SU-DHL-6 (cell line): ENCODE measurements at regions not wholly inside any gene's neighbourhood (a gene's known extent, or its start where the extent isn't known, plus 50 kb on each side); places are given as distances from the start of the nearest gene placed in this dataset.

Source experiments
- H2AFZ ChIP-seq: fragments of 200-600 bp; sonication (generic); 2 replicates; pipeline ENCODE4 v1.6.1; 2014; ENCODE audit warnings: low read depth, mild to moderate bottlenecking, moderate library complexity, mixed read lengths, antibody characterized with exemption, low read length; ENCODE audit not compliant: severe bottlenecking
- H3F3A ChIP-seq: fragments of 200-600 bp; shearing (Covaris generic); 2 replicates; pipeline ENCODE4 v1.6.0; 2016; ENCODE audit warnings: antibody characterized with exemption, mild to moderate bottlenecking; ENCODE audit not compliant: insufficient read depth
- H3K27ac ChIP-seq: fragments of 200-600 bp; sonication (generic); 2 replicates; pipeline ENCODE4 v1.5.1; 2016; ENCODE audit warnings: low read depth, mild to moderate bottlenecking, low read length, moderate library complexity, mixed read lengths
- H3K27me3 ChIP-seq: fragments of 200-600 bp; sonication (generic), shearing (Covaris generic); 2 replicates; pipeline ENCODE4 v1.6.0; 2014; ENCODE audit warnings: mild to moderate bottlenecking, low read length
- H3K36me3 ChIP-seq: fragments of 200-600 bp; sonication (generic); 2 replicates; pipeline ENCODE4 v1.6.1; 2014; ENCODE audit warnings: mild to moderate bottlenecking, low read length, mixed read lengths
- H3K4me2 ChIP-seq: fragments of 300-600, 200-600 bp; shearing (Covaris generic), sonication (generic); 2 replicates; pipeline ENCODE4 v1.6.0; 2014; ENCODE audit warnings: low read length, low read depth, mild to moderate bottlenecking; ENCODE audit not compliant: poor library complexity, severe bottlenecking
- H3K4me3 ChIP-seq: fragments of 200-600 bp; sonication (generic); 2 replicates; pipeline ENCODE4 v1.5.1; 2014; ENCODE audit warnings: antibody characterized with exemption, low read length, mild to moderate bottlenecking, mixed read lengths; ENCODE audit not compliant: insufficient read depth, poor library complexity, severe bottlenecking
- H3K79me2 ChIP-seq: fragments of 200-600 bp; sonication (generic); 2 replicates; pipeline ENCODE4 v1.6.1; 2014; ENCODE audit warnings: mild to moderate bottlenecking, low read length, moderate library complexity; ENCODE audit not compliant: insufficient read depth
- H3K9ac ChIP-seq: fragments of 200-600 bp; sonication (generic); 2 replicates; pipeline ENCODE4 v1.7.0; 2014; ENCODE audit warnings: mild to moderate bottlenecking, low read length
- H3K9me2 ChIP-seq: fragments of 200-600 bp; sonication (generic); replicated peaks from 2 replicates; pipeline ENCODE4 v1.6.1; 2014; ENCODE audit warnings: low read length; ENCODE audit not compliant: insufficient read depth
- H3K9me3 ChIP-seq: fragments of 200-600 bp; sonication (generic); 2 replicates; pipeline ENCODE4 v1.6.1; 2014; ENCODE audit warnings: low read length, mixed read lengths; ENCODE audit not compliant: insufficient read depth
- H4K20me1 ChIP-seq: fragments of 200-600 bp; sonication (generic); 2 replicates; pipeline ENCODE4 v1.6.1; 2014; ENCODE audit warnings: low read depth, mild to moderate bottlenecking, antibody characterized with exemption, low read length, moderate library complexity, mixed read lengths
- EZH2phosphoT487 ChIP-seq: fragments of 200-600 bp; sonication (generic), shearing (Covaris generic); conservative IDR thresholded peaks from 2 replicates; pipeline ENCODE4 v1.6.1; 2018; ENCODE audit warnings: mild to moderate bottlenecking, antibody characterized with exemption, low read length, moderate library complexity, mixed read lengths
- TF ChIP-seq, protein P1 (sequence below): fragments of 200-600 bp; sonication (generic); IDR thresholded peaks from one replicate; pipeline ENCODE4 v1.5.1; 2017; ENCODE audit warnings: antibody characterized with exemption, mild to moderate bottlenecking, low read length, moderate library complexity; ENCODE audit not compliant: insufficient read depth, poor library complexity, severe bottlenecking

DNA sequence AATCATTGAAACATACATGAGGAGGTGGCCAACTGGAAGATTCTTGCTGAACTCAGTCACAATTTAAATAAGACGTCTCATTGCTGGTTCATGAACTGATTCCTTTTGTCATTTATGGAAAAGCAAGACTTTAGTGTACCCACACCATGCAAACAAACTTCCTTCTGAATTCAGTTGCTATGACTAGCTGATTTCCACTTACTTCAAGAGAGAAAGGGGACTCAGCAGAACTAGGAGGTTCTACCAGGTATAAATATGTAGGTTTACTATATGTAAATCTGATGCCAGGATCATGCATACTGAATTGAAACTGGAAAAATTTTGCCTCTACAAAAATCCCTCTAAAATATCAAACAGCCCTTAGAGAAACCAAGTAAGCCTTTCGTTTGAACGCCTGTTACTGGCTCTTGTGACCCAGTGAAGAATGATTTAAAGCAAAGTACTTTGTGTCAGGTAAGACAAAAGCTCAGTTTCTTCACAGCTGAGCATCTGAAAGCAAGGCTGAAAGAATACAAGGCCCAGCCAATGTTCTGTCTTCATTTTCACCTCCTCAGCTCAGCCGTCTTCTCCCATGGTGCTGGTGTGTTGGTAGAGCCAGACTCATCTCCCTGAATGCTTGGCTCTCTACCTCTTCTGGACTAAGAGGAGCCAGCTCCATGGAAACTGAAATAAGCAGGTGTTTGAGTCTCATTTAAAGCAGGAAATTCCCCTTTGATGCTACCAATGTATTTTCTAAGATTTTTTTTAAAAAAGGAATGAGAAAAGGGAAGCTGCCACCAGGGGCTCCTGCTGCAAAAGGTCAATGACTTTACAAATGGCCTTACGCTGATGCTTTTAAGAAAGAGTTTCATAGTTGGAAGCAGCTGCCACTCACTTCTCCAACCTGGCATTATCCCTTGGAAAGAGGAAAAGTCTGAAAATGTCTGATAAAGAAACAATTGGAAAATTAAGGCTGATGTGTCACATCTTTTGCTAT, 301.6 kb downstream of the EFHB start:
- H3K36me3 ChIP-seq: no peaks in the 10 kb centered on the region
- no peaks in the 10 kb centered on the region for H3K9me3 ChIP-seq
- H3K4me2 ChIP-seq: no peak overlapping the region
- no peaks in the 10 kb centered on the region for H4K20me1 ChIP-seq
- no peak overlapping the region for H2AFZ ChIP-seq
- H3K9ac ChIP-seq: no peak overlapping the region
- no peaks in the 10 kb centered on the region for H3K27me3 ChIP-seq
- H3K79me2 ChIP-seq: no peaks in the 10 kb centered on the region
- no peak for TF ChIP-seq EZH2phosphoT487
- TF ChIP-seq, protein P1, sequence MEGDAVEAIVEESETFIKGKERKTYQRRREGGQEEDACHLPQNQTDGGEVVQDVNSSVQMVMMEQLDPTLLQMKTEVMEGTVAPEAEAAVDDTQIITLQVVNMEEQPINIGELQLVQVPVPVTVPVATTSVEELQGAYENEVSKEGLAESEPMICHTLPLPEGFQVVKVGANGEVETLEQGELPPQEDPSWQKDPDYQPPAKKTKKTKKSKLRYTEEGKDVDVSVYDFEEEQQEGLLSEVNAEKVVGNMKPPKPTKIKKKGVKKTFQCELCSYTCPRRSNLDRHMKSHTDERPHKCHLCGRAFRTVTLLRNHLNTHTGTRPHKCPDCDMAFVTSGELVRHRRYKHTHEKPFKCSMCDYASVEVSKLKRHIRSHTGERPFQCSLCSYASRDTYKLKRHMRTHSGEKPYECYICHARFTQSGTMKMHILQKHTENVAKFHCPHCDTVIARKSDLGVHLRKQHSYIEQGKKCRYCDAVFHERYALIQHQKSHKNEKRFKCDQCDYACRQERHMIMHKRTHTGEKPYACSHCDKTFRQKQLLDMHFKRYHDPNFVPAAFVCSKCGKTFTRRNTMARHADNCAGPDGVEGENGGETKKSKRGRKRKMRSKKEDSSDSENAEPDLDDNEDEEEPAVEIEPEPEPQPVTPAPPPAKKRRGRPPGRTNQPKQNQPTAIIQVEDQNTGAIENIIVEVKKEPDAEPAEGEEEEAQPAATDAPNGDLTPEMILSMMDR: no peak
- no peaks in the 10 kb centered on the region for H3K9me2 ChIP-seq
- no peak overlapping the region for H3K27ac ChIP-seq
- no peaks in the 10 kb centered on the region for H3F3A ChIP-seq
- H3K4me3 ChIP-seq: no peak overlapping the region

DNA sequence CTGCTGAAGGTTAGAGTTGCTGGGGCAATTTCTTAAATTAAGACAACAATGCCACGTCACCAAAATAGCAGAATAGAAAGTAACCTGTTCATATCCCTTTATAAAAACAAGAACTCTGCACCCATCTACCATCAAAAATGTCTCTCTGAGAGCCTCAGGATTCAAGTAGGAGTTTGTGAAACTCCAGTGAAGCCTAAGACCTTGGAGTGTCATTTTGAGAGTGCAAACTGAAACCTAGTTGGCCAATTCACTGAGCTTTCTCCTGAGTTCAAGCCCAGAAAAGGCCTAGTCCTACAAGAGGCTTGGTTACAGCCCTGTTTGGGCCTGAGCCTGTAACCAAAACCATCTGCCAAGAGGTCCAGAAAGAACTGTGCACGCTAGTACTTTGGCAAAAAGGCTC, 335.1 kb downstream of the EFHB start:
- no peaks in the 10 kb centered on the region for H3K79me2 ChIP-seq
- H3K9me3 ChIP-seq: no peaks in the 10 kb centered on the region
- H3K4me2 ChIP-seq: no peak overlapping the region
- H3K9me2 ChIP-seq: no peaks in the 10 kb centered on the region
- no peak overlapping the region for H2AFZ ChIP-seq
- H4K20me1 ChIP-seq: no peaks in the 10 kb centered on the region
- no peak overlapping the region for H3K9ac ChIP-seq
- no peaks in the 10 kb centered on the region for H3K27me3 ChIP-seq
- H3K36me3 ChIP-seq: no peaks in the 10 kb centered on the region
- no peak overlapping the region for H3K4me3 ChIP-seq
- H3K27ac ChIP-seq: no peak overlapping the region
- no peaks in the 10 kb centered on the region for H3F3A ChIP-seq
- TF ChIP-seq EZH2phosphoT487: no peak
- TF ChIP-seq, protein P1: no peak

DNA sequence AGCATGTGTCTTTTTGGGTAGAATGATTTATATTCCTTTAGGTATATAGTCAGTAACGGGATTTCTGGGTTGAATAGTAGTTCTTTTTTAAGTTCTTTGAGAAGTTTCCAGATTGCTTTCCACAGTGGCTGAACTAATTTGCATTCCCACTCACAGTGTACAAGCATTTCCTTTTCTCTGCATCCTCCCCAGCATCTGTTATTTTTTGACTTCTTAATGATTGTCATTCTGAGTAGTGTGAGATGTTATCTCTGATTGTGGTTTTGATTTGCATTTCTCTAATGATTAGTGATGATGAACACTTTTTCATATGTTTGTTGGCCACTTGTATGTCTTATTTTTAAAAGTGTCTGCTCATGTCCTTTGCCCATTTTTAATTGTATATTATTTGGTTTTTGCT, 337.6 kb downstream of the EFHB start:
- Histone ChIP-seq H3K9me2 (no peaks in the 10 kb centered on the region), H3K36me3 (no peaks in the 10 kb centered on the region), H3K27ac (no peak overlapping the region), H3K27me3 (no peaks in the 10 kb centered on the region), H3K9me3 (no peaks in the 10 kb centered on the region), H3K9ac (no peak overlapping the region), H2AFZ (no peak overlapping the region), H4K20me1 (no peaks in the 10 kb centered on the region), H3F3A (no peaks in the 10 kb centered on the region), H3K4me2 (no peak overlapping the region), H3K79me2 (no peaks in the 10 kb centered on the region), H3K4me3 (no peak overlapping the region)
- TF ChIP-seq EZH2phosphoT487: no peak
- TF ChIP-seq, protein P1: no peak
